ENCODE measurements at regions not wholly inside any gene's neighbourhood (a gene's known extent, or its start where the extent isn't known, plus 50 kb on each side); places are given as distances from the start of the nearest gene placed in this dataset.

GRCh38 chr21:27649762-27650161, 682.9 kb upstream of the ADAMTS5 start:
- no peak for DNase-seq

- DNase-seq, result no peak
Measured at GRCh38 chr21:27649323-27649722, 682.4 kb upstream of the ADAMTS5 start.

GRCh38 chr21:27648560-27648959, 681.7 kb upstream of the ADAMTS5 start:
- no peak for DNase-seq

GRCh38 chr21:27647921-27648320, 681.0 kb upstream of the ADAMTS5 start:
- no peak for DNase-seq

DNA sequence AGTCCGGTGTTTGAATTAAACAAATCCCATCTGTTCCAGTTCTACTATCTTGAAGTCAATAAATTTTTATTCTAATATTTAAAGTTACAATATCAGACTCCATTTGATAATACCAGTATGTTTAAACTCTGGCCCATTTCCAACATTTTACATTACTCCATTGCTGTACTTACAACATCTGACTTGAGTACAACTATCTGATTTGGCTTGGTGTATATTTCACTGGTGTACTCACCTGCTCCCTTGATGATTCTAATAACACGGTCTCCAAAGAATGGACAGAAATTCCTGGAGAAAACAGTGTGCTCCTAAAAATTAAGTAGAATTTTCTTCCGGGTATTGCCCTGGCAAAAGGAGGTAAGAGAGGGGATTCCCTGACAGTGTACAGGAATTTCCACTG, 680.5 kb upstream of the ADAMTS5 start:
- DNase-seq, result no peak

GRCh38 chr21:27646691-27647090, 679.8 kb upstream of the ADAMTS5 start:
- DNase-seq, result no peak

DNA sequence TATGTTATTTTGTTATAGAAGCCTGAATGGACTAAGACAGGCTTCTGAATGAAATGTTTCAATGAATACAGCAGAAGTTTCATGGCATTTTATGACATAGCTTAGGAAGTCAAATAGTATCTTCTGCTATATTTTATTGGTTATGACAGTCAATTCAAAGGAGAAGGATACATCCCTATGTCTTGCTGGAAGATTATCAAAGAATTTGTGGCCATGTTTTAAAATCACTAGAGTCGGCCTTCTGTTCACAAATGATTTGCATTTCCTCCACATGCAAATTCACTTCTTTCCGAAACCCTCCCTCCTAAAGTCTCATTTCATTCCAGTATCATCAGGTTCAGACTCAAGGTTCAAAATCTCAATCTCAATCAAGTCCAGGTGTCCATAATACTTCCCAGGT, 679.2 kb upstream of the ADAMTS5 start:
- no peak for DNase-seq

DNA sequence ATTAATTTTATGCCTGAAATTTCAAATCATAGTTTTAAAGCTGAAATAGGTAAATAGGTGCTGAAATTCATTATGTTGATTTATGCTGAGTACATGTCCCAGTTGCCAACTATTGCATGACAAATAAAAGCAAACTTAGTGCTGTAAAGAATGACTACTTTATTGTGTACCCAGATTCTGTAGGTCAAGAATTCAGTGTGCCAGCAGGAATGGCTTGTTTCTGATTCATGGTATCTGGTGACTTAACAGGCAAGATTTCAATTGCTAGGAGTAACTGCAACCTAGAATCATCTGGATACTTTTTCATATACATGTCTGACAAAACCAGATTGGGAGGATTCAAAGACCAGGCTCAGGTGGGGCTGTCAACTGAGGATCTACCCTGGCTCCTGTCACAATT, 678.4 kb upstream of the ADAMTS5 start:
- no peak for DNase-seq

GRCh38 chr21:27643326-27643725, 676.4 kb upstream of the ADAMTS5 start:
- no peak for DNase-seq

DNA sequence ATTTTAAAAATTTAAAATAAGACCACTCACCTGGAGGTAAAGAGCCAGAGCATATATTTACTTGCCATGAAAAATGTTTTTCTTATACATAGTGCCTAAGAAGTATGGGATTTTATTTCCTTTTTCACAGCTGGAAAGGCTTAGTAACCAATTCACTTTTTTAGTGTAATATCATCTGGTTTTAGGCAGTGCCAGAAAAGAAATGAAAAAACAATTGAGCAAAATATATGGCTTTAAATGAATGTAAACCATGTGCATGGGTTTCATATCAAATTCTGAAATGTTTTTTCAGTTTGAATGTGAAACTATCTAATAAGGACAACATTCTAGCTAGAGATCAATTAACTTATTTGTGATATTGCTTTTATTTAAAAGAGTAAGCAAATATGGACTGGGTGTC, 672.4 kb upstream of the ADAMTS5 start:
- no peak for DNase-seq

DNA sequence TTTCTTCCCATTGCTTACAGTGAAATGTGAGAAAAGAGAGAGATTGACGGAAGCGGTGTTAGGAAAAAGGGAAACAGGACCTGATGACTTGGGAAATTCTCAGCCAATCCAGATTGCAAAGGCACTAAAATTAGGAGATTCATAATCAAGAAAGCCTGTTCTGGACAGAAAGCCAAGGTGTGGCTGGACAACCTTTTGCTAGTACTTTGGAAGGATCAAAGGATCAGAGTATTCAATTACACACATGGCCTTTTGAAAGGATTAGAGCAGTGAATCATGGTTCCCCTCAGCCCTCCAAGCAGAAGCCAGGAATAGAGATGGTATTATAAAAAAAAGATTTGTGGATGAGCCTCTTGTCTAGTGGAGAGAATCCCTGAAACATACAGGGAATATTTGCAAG, 669.8 kb upstream of the ADAMTS5 start:
- DNase-seq, result no peak

GRCh38 chr21:27633631-27634030, 666.7 kb upstream of the ADAMTS5 start:
- no peak for DNase-seq

GRCh38 chr21:27631471-27631870, 664.6 kb upstream of the ADAMTS5 start:
- no peak for DNase-seq

- no peak for DNase-seq
Measured at GRCh38 chr21:27622631-27623030, 655.7 kb upstream of the ADAMTS5 start.

- no peak for DNase-seq
Measured at GRCh38 chr21:27614231-27614630, 647.3 kb upstream of the ADAMTS5 start.

- no peak for DNase-seq
Measured at GRCh38 chr21:27606422-27606821, 639.5 kb upstream of the ADAMTS5 start.

DNA sequence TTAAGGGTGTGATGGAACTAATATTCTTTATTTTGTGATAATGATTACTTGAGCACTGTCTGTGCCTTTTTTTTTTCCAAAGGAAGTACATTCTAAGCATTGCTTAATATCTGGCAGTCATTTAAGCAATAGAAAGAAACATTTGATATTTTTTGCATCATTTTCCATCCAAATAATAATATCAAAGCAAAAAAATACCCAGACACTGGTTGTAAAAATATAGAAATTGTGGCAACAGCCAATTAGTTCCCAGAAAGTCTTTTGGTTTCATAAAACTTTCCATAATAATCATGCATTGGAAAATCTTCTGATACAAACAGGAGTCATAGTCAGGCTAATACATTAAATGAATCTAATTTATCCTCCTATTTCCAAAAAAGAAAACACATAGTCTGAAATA, 629.3 kb upstream of the ADAMTS5 start:
- DNase-seq, result no peak

DNA sequence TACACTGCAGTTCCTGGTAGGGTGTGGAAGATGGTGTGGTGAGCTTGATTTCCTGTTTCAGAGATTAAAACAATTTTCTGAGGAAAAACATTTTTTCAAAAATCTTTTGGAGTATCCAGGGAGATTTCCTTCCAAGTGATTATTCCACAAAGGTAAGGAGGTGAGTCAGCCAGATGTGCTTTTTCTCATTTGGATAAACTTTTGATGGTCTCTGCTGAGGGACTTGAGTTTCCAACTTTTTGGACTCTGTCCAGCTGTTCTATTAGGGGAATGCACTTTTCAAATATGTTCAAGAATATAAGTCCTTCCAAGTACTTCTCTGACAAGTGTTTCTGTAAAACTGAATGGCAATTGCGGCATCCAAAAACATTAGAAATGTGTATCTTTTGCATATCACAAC, 628.8 kb upstream of the ADAMTS5 start:
- DNase-seq, result no peak

DNA sequence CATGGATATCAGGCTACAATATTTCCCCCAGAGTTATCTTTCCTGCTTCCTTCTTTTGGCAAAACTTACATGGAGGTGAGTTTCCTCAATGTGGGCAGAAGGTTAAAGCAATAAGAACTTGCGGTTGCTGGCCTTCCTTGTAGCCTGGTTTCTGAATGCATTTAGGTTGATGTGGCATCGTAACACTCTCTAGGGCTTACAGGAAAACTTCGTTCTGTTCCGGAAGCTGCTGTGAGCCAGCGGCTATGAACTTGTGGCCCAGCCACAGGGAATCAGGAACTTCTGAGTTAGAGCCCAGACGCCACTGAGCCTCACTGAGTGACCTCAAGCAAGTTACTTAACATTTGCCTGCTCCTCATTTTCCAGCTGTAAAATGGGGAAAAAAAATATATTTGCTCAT, 623.4 kb upstream of the ADAMTS5 start:
- no peak for DNase-seq

- no peak for DNase-seq
Measured at GRCh38 chr21:27589781-27590180, 622.9 kb upstream of the ADAMTS5 start.

- no peak for DNase-seq
Measured at GRCh38 chr21:27586986-27587385, 620.1 kb upstream of the ADAMTS5 start.

DNA sequence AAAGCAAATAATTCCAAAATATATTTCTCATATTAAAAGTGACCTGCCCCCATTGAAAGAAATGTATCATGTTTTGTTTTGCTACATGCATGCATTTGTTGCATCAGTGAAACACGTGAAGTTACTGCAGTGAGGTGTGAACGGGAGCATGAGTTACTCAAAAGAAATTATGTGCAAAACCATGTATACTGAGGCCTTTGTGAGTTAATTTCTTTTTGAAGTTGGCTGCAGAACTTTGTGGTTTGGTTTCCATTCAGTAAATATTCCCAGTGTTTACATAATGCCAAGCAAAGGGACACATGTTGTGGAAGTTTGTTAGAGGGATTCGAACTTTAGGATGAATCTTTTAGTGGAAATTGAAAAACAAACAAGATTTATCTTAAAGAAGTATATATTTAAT, 619.4 kb upstream of the ADAMTS5 start:
- DNase-seq, result no peak

DNA sequence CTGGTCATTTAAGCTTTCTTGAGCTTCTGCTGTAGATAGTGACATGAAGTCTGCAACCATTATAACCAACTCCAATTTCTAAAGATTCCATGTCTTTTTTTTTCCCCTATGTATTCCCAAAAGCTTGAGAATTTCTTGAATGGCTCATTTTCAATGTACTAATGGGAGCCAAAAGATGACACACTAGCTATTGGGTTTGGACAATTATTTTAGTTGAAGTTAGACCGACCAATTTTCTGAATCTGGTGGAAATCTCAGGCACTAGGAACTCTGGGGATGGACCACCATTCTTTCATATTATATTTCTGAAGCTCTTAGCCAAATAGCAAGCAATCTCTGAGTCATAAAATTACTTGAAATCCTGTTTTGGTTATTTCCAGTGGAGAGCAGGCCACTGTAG, 617.4 kb upstream of the ADAMTS5 start:
- DNase-seq, result no peak

- DNase-seq, result no peak
Measured at GRCh38 chr21:27582948-27583430, 616.1 kb upstream of the ADAMTS5 start.

- DNase-seq, result no peak
Measured at GRCh38 chr21:27582246-27582947, 615.5 kb upstream of the ADAMTS5 start.
